Smooth muscle cell (in vitro differentiated cells): ENCODE measurements at regions not wholly inside any gene's neighbourhood (a gene's known extent, or its start where the extent isn't known, plus 50 kb on each side); places are given as distances from the start of the nearest gene placed in this dataset.

Experiments used
- DNase-seq: peaks from one replicate; lab custom pipeline; 2025; ENCODE audit not compliant: unreplicated experiment; lab: John Stamatoyannopoulos, UW
- H2AFZ ChIP-seq: fragments of 200-600 bp; sonication (generic); 2 replicates; pipeline ENCODE4 v1.6.0; 2016; ENCODE audit warnings: antibody characterized with exemption, low read depth, mild to moderate bottlenecking
- H3F3A ChIP-seq: fragments of 200-600 bp; sonication (generic); 2 replicates; pipeline ENCODE4 v1.6.0; 2017; ENCODE audit warnings: antibody characterized with exemption, low read depth
- H3K27ac ChIP-seq: fragments of 200-600 bp; sonication (generic); 2 replicates; pipeline ENCODE4 v1.5.1; 2016; ENCODE audit warnings: low read depth, mild to moderate bottlenecking
- H3K27me3 ChIP-seq: fragments of 200-600 bp; sonication (generic); 2 replicates; pipeline ENCODE4 v1.6.1; 2016; ENCODE audit warnings: low read depth, mild to moderate bottlenecking
- H3K36me3 ChIP-seq: fragments of 200-600 bp; sonication (generic); 2 replicates; pipeline ENCODE4 v1.5.1; 2016; ENCODE audit warnings: low read depth
- H3K4me1 ChIP-seq: fragments of 200-600 bp; sonication (generic); 2 replicates; pipeline ENCODE4 v1.5.1; 2016; ENCODE audit warnings: low read depth
- H3K4me2 ChIP-seq: fragments of 200-600 bp; sonication (generic); 2 replicates; pipeline ENCODE4 v1.6.0; 2016; ENCODE audit warnings: mild to moderate bottlenecking
- H3K4me3 ChIP-seq: fragments of 200-600 bp; sonication (generic); 2 replicates; pipeline ENCODE4 v1.5.1; 2016; ENCODE audit warnings: mild to moderate bottlenecking
- H3K79me2 ChIP-seq: fragments of 200-600 bp; sonication (generic); 2 replicates; pipeline ENCODE4 v1.6.0; 2016; ENCODE audit warnings: low read depth, mild to moderate bottlenecking
- H3K9ac ChIP-seq: fragments of 200-600 bp; sonication (generic); 2 replicates; pipeline ENCODE4 v1.6.0; 2016; ENCODE audit warnings: low read depth
- H3K9me3 ChIP-seq: fragments of 200-600 bp; sonication (generic); replicated peaks from 2 replicates; pipeline ENCODE4 v1.5.1; 2016; ENCODE audit warnings: low read depth
- H4K20me1 ChIP-seq: fragments of 200-600 bp; sonication (generic); 2 replicates; pipeline ENCODE4 v1.6.0; 2016; ENCODE audit warnings: low read depth
- WGBS: methylation state at CpG from one replicate; pipeline ENCODE4 v1.1.7; 2016; ENCODE audit warnings: low lambda C conversion rate; 5-methylcytosine and 5-hydroxymethylcytosine counted together
- TF ChIP-seq, protein P1 (sequence below): fragments of 200-600 bp; sonication (generic); IDR thresholded peaks from 2 replicates; pipeline ENCODE4 v1.5.1; 2017; ENCODE audit warnings: borderline replicate concordance, mild to moderate bottlenecking, antibody characterized with exemption; ENCODE audit not compliant: insufficient read depth, poor library complexity, severe bottlenecking

- DNase-seq: no peak
- 35% methylated on average over 14 of the region's 25 CpGs for WGBS
- H3K9me3 ChIP-seq: no peaks in the 10 kb centered on the region
- no peaks in the 10 kb centered on the region for H3K36me3 ChIP-seq
- peaks cover 92% of the 10 kb centered on the region for H3K27me3 ChIP-seq
- H3K4me1 ChIP-seq: no peaks in the 10 kb centered on the region
- no peaks in the 10 kb centered on the region for H3F3A ChIP-seq
- no peak overlapping the region for H3K4me3 ChIP-seq
- H4K20me1 ChIP-seq: no peaks in the 10 kb centered on the region
- TF ChIP-seq, protein P1, sequence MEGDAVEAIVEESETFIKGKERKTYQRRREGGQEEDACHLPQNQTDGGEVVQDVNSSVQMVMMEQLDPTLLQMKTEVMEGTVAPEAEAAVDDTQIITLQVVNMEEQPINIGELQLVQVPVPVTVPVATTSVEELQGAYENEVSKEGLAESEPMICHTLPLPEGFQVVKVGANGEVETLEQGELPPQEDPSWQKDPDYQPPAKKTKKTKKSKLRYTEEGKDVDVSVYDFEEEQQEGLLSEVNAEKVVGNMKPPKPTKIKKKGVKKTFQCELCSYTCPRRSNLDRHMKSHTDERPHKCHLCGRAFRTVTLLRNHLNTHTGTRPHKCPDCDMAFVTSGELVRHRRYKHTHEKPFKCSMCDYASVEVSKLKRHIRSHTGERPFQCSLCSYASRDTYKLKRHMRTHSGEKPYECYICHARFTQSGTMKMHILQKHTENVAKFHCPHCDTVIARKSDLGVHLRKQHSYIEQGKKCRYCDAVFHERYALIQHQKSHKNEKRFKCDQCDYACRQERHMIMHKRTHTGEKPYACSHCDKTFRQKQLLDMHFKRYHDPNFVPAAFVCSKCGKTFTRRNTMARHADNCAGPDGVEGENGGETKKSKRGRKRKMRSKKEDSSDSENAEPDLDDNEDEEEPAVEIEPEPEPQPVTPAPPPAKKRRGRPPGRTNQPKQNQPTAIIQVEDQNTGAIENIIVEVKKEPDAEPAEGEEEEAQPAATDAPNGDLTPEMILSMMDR: no peak
- no peak overlapping the region for H3K9ac ChIP-seq
- H3K27ac ChIP-seq: no peak overlapping the region
- no peak overlapping the region for H3K4me2 ChIP-seq
- H3K79me2 ChIP-seq: no peaks in the 10 kb centered on the region
- H2AFZ ChIP-seq: no peak overlapping the region
Observed at GRCh38 chr3:10708216-10708893, 107.7 kb upstream of the SLC6A11 start.

DNA sequence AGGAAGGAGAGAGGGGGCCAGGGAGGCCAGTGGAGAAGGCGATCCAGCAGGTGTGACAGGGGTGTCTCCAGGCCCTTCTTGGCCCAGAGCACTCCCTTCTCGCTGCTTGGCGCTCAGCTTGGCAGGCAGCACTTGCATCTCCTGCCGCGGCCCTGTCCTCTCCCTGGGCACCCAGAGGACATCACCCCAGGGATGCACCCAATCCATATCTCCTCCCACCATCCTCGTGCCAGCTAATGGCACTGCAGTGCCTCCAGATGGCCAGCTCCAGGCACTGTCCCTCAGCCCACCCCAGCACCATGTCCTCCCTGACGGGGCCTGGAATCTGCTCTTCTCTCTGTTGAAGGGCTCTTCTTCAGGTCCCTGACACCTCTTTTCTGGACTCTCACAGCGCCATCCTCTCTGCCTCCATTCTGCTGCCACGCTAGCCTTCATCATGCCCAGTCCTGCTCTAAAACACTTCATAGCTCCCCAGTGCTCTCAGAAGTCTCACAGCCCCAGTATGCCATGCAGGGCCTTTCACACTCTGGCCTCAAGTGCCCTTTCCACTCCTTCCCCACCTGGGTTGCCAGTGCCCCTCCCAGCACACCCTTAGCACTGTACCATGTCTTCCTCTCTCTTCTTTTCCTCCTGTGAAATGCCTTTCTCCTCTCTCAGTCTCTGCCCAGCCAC lies 106.8 kb upstream of the SLC6A11 start:
- 86% methylated on average over 9 of the region's 9 CpGs for WGBS
- Histone ChIP-seq H3K4me1 (no peaks in the 10 kb centered on the region), H3K9ac (no peak overlapping the region), H3K9me3 (no peaks in the 10 kb centered on the region), H3K4me2 (no peak overlapping the region), H3K79me2 (no peaks in the 10 kb centered on the region), H3K27me3 (peaks cover 87% of the 10 kb centered on the region), H4K20me1 (no peaks in the 10 kb centered on the region), H3K27ac (no peak overlapping the region), H3K36me3 (no peaks in the 10 kb centered on the region), H3F3A (no peaks in the 10 kb centered on the region), H3K4me3 (no peak overlapping the region), H2AFZ (no peak overlapping the region)
- no peak for DNase-seq
- TF ChIP-seq, protein P1: no peak

- Histone ChIP-seq H4K20me1 (no peaks in the 10 kb centered on the region), H3K27me3 (peaks cover 58% of the 10 kb centered on the region), H3K4me1 (no peaks in the 10 kb centered on the region), H3K4me3 (no peak overlapping the region), H3K9ac (no peak overlapping the region), H3K9me3 (no peaks in the 10 kb centered on the region), H3K79me2 (no peaks in the 10 kb centered on the region), H3K4me2 (no peak overlapping the region), H3F3A (no peaks in the 10 kb centered on the region), H3K36me3 (no peaks in the 10 kb centered on the region), H2AFZ (no peak overlapping the region), H3K27ac (no peak overlapping the region)
- TF ChIP-seq, protein P1: no peak
- no peak for DNase-seq
- 80% methylated on average over 6 of the region's 6 CpGs for WGBS
Observed at GRCh38 chr3:10712121-10712520, 103.9 kb upstream of the SLC6A11 start.
